PC-9 (cell line): ENCODE measurements at regions not wholly inside any gene's neighbourhood (a gene's known extent, or its start where the extent isn't known, plus 50 kb on each side); places are given as distances from the start of the nearest gene placed in this dataset.

Experiments used
- BruUV-seq: library from RNA; stranded (reverse); fragments of 400-500 nt; replicated peaks from 2 replicates; lab custom pipeline; 2021; lab: Mats Ljungman, UMichigan
- CTCF ChIA-PET: fragments of 300-600 bp; sonication (Branson Sonifier 250); formaldehyde crosslinking; loops from one replicate; lab custom pipeline; 2022; ENCODE audit warnings: antibody characterized with exemption; lab: Charles Lee
- POLR2A ChIA-PET: fragments of 300-600 bp; sonication (Branson Sonifier 250); formaldehyde crosslinking; loops from one replicate; lab custom pipeline; 2022; ENCODE audit warnings: antibody characterized with exemption; ENCODE audit not compliant: unreplicated experiment; lab: Charles Lee
- DNase-seq, 2 experiments: peaks; one replicate each; pipeline versions ENCODE4 v3.0.0 to v3.0.0-alpha.2; 2015 to 2022; ENCODE audit warnings: mixed read lengths in 1 of 2
- H2AFZ ChIP-seq: fragments of 200-600 bp; sonication (generic); 2 replicates; pipeline ENCODE4 v1.8.1; 2017; ENCODE audit warnings: antibody characterized with exemption
- H3F3A ChIP-seq: fragments of 200-600 bp; sonication (generic); 2 replicates; pipeline ENCODE4 v1.8.1; 2017; ENCODE audit warnings: antibody characterized with exemption, mild to moderate bottlenecking, low read depth; ENCODE audit not compliant: insufficient read depth
- H3K27ac ChIP-seq: fragments of 200-600 bp; sonication (generic); 2 replicates; pipeline ENCODE4 v1.6.1; 2016; ENCODE audit warnings: mixed run types
- H3K27me3 ChIP-seq: fragments of 200-600 bp; sonication (generic); 2 replicates; pipeline ENCODE4 v1.6.1; 2016; ENCODE audit warnings: low read depth, mixed run types; ENCODE audit not compliant: insufficient read depth
- H3K36me3 ChIP-seq: fragments of 200-600 bp; sonication (generic); 2 replicates; pipeline ENCODE4 v1.6.1; 2016; ENCODE audit warnings: low read depth, mixed run types
- H3K4me1 ChIP-seq: fragments of 200-600 bp; sonication (generic); replicated peaks from 2 replicates; pipeline ENCODE4 v1.6.1; 2016; ENCODE audit warnings: mixed run types; ENCODE audit not compliant: insufficient read depth
- H3K4me2 ChIP-seq: fragments of 200-600 bp; sonication (generic); 2 replicates; pipeline ENCODE4 v1.6.1; 2017; ENCODE audit warnings: mixed run types
- H3K4me3 ChIP-seq: fragments of 200-600 bp; sonication (generic); 2 replicates; pipeline ENCODE4 v1.6.1; 2016; ENCODE audit warnings: mixed run types
- H3K79me2 ChIP-seq: fragments of 200-600 bp; sonication (generic); 2 replicates; pipeline ENCODE4 v1.6.1; 2017; ENCODE audit warnings: low read depth, mixed run types
- H3K9me2 ChIP-seq: fragments of 200-600 bp; sonication (generic); 2 replicates; pipeline ENCODE4 v1.8.1; 2017; ENCODE audit warnings: mild to moderate bottlenecking; ENCODE audit not compliant: insufficient read depth
- H3K9me3 ChIP-seq: fragments of 200-600 bp; sonication (generic); 2 replicates; pipeline ENCODE4 v1.8.1; 2016; ENCODE audit warnings: low read depth; ENCODE audit not compliant: insufficient read depth
- H4K20me1 ChIP-seq: fragments of 200-600 bp; sonication (generic); 2 replicates; pipeline ENCODE4 v1.8.1; 2017; ENCODE audit not compliant: insufficient read depth
- EZH2 ChIP-seq: fragments of 200-600 bp; sonication (generic); IDR thresholded peaks from 2 replicates; pipeline ENCODE4 v1.8.0; 2017; ENCODE audit warnings: antibody characterized with exemption, low read depth
- intact Hi-C: fragments of 100-400 bp; cut with micrococcal nuclease; formaldehyde crosslinking; loops from one replicate; pipeline ENCODE4 v1.10.0; 2022; ENCODE audit not compliant: unreplicated experiment
- TF ChIP-seq, protein P1 (sequence below): fragments of 200-600 bp; sonication (generic); conservative IDR thresholded peaks from 2 replicates; pipeline ENCODE4 v1.6.1; 2017; ENCODE audit warnings: mixed run types, antibody characterized with exemption, mild to moderate bottlenecking, moderate library complexity

DNA sequence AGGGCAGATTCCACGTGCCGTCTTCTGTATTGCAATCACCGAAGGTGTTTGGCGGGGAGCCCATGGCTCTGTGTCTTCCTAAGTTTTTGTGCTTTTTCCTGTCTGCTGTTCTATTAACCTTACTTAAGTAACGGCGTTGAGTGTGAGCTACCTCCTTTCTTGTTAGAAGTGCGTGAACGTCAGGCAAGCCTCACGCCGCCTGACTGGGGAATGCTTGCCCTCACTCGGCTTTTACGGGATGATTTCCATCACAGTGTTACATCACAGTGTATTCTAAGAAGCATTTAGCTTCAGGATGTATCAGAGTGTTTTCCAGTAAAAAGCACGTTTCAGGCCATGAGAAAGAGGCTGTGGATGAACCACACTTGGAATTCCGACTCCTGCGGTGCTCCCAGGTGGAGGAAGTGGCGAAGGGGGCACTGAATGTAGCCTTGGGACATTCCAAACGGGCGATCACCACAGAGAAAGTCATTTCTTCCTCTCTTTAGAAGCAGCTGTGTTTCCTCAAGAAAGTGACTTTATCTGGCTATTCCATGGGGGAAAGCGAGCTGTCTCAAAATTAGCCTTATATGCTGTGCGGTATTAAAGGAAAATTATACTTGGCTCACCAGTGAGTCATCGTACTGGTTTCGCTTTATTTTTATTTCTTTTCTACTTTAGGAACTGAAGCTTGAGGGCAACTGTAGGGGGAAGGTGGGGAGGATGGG is 290.7 kb downstream of the KLF6 start:
- CTCF ChIA-PET = interaction anchor here (0.6 kb wide), 2 partner anchors 39 to 148 kb away, joined by 4 to 5 read pairs; no protein-coding TSS in a partner anchor
- no peak for TF ChIP-seq EZH2
- TF ChIP-seq, protein P1, sequence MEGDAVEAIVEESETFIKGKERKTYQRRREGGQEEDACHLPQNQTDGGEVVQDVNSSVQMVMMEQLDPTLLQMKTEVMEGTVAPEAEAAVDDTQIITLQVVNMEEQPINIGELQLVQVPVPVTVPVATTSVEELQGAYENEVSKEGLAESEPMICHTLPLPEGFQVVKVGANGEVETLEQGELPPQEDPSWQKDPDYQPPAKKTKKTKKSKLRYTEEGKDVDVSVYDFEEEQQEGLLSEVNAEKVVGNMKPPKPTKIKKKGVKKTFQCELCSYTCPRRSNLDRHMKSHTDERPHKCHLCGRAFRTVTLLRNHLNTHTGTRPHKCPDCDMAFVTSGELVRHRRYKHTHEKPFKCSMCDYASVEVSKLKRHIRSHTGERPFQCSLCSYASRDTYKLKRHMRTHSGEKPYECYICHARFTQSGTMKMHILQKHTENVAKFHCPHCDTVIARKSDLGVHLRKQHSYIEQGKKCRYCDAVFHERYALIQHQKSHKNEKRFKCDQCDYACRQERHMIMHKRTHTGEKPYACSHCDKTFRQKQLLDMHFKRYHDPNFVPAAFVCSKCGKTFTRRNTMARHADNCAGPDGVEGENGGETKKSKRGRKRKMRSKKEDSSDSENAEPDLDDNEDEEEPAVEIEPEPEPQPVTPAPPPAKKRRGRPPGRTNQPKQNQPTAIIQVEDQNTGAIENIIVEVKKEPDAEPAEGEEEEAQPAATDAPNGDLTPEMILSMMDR = no peak
- BruUV-seq = TSS peak; percentile 63
- H3K4me2 ChIP-seq = peak overlapping the region; percentile 63
- peak overlapping the region; percentile 81 for H3K27ac ChIP-seq
- H3K9me2 ChIP-seq = no peaks in the 10 kb centered on the region
- peaks cover 18% of the 10 kb centered on the region for H3K4me1 ChIP-seq
- POLR2A ChIA-PET = interaction anchor here (0.6 kb wide), 2 partner anchors 39 to 80 kb away, joined by 3 to 4 read pairs; no protein-coding TSS in a partner anchor
- peaks cover 4% of the 10 kb centered on the region; the same call in 1 of the 2 replicates for H3F3A ChIP-seq
- H3K9me3 ChIP-seq = no peaks in the 10 kb centered on the region
- no peaks in the 10 kb centered on the region for H3K79me2 ChIP-seq
- H2AFZ ChIP-seq = peak overlapping the region; percentile 24
- H3K36me3 ChIP-seq = no peaks in the 10 kb centered on the region
- H4K20me1 ChIP-seq = no peaks in the 10 kb centered on the region
- H3K27me3 ChIP-seq = no peaks in the 10 kb centered on the region
- intact Hi-C loops = loop anchor here (1.0 to 5.0 kb wide), 3 partner anchors 27 to 288 kb away; no protein-coding TSS in a partner anchor
- H3K4me3 ChIP-seq = peak overlapping the region; percentile 32
- DNase-seq = peak; percentile 50 to 75

DNA sequence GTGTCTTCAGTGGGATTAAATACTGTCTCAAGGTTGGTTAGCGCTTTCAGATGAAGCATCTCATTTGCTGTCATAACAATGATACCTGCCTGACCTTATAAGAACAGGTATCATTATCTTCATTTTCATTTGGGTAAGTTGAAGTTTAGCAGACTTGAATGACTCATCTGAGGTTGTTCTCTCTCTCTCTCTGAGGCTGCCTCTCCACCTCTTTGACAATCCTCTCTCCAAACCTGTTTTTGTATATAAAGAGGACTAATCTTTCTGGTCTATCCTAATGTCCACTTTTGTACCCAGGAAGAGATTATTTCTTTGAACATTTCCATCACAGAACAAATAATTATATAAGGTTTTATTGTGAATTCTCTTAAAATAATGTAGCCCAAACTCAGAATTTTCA is 291.4 kb downstream of the KLF6 start:
- Histone ChIP-seq H3K27me3 (no peaks in the 10 kb centered on the region), H3K4me2 (peak overlapping the region; percentile 63), H3K4me3 (peak overlapping the region; percentile 32; the same call in 1 of the 2 replicates), H3K27ac (peak overlapping the region; percentile 81), H2AFZ (no peak overlapping the region), H4K20me1 (no peaks in the 10 kb centered on the region), H3K36me3 (no peaks in the 10 kb centered on the region), H3K4me1 (peaks cover 14% of the 10 kb centered on the region), H3F3A (peaks cover 4% of the 10 kb centered on the region; the same call in 1 of the 2 replicates), H3K9me2 (no peaks in the 10 kb centered on the region), H3K79me2 (no peaks in the 10 kb centered on the region), H3K9me3 (no peaks in the 10 kb centered on the region)
- peak in 1 of 2 experiments; percentile 63 for DNase-seq
- TF ChIP-seq, protein P1 = no peak
- TF ChIP-seq EZH2 = no peak
- BruUV-seq = no TSS peak
- intact Hi-C loops = loop anchor here (1.0 to 5.0 kb wide), 3 partner anchors 26 to 289 kb away; no protein-coding TSS in a partner anchor
- POLR2A ChIA-PET = interaction anchor here (0.6 to 0.7 kb wide), 2 partner anchors 25 to 40 kb away, joined by 3 to 8 read pairs; no protein-coding TSS in a partner anchor
- CTCF ChIA-PET = no interaction called here

DNA sequence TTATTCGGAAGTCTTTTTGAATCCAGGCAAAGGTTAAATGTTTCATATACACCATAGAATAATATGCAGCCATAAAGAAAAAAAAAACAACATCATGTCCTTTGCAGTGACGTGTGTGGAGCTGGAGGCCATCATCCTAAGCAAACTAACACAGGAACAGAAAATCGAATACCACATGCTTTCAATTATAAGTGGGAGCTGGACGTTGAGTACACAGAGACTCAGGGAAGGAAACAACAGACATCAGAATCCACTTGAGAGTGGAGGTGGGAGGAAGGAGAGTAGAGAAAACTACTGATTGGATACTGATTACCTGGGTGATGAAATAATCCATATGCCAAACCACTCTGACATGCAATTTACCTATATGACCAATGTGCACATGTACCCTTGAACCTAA is 293.4 kb downstream of the KLF6 start:
- Histone ChIP-seq H2AFZ (no peak overlapping the region), H3K4me2 (no peak overlapping the region), H3K36me3 (no peaks in the 10 kb centered on the region), H3K4me1 (peaks cover 18% of the 10 kb centered on the region), H3K9me3 (no peaks in the 10 kb centered on the region), H3F3A (peaks cover 4% of the 10 kb centered on the region; the same call in 1 of the 2 replicates), H4K20me1 (no peaks in the 10 kb centered on the region), H3K4me3 (no peak overlapping the region), H3K27me3 (no peaks in the 10 kb centered on the region), H3K27ac (no peak overlapping the region), H3K79me2 (no peaks in the 10 kb centered on the region), H3K9me2 (no peaks in the 10 kb centered on the region)
- ChIA-PET CTCF (no interaction called here), POLR2A (interaction anchor here (0.6 kb wide), 2 partner anchors 1180 to 1681 kb away, joined by 3 read pairs; no protein-coding TSS in a partner anchor)
- no peak for TF ChIP-seq EZH2
- TF ChIP-seq, protein P1 = no peak
- intact Hi-C loops = loop anchor here (5.0 kb wide), 2 partner anchors 36 to 291 kb away; no protein-coding TSS in a partner anchor
- no TSS peak for BruUV-seq
- DNase-seq = no peak
